HEK293 (cell line): ENCODE measurements at regions not wholly inside any gene's neighbourhood (a gene's known extent, or its start where the extent isn't known, plus 50 kb on each side); places are given as distances from the start of the nearest gene placed in this dataset.

Experiments used
- CTCF ChIA-PET: fragments of 350-600 bp; formaldehyde crosslinking; extraction: SDS; loops from one replicate; lab custom pipeline; 2021; ENCODE audit warnings: antibody characterized with exemption; lab: Yijun Ruan, JAX
- POLR2A ChIA-PET: fragments of 300-600 bp; formaldehyde crosslinking; extraction: SDS; loops from one replicate; lab custom pipeline; 2020; ENCODE audit warnings: antibody characterized with exemption, inconsistent platforms; lab: Yijun Ruan, JAX
- H3K27ac ChIP-seq: fragments of 200-500 bp; sonication (Bioruptor generic); 2 replicates; pipeline ENCODE4 v1.5.1; 2014; ENCODE audit warnings: low read depth, low read length, control low read depth, inconsistent platforms; ENCODE audit errors: extremely low read depth
- H3K36me3 ChIP-seq, 2 experiments: fragments of 200-500 bp in 1 of 2; sonication (Bioruptor generic) in 1 of 2; 1 replicate in 1 of 2; 2 replicates in 1 of 2; pipeline ENCODE4 v1.5.1; 2014 to 2017; ENCODE audit warnings: inconsistent platforms in 2 of 2, low read length in 2 of 2; ENCODE audit not compliant: control insufficient read depth in 2 of 2, insufficient read depth in 1 of 2
- H3K4me1 ChIP-seq: fragments of 200-500 bp; sonication (Bioruptor generic); 2 replicates; pipeline ENCODE4 v1.5.1; 2014; ENCODE audit warnings: mild to moderate bottlenecking, low read length, inconsistent platforms; ENCODE audit not compliant: control insufficient read depth, insufficient read depth
- H3K4me3 ChIP-seq: 2 replicates; pipeline ENCODE4 v1.5.1; 2011; ENCODE audit warnings: low read depth, mild to moderate bottlenecking, control low read depth, low read length, moderate library complexity
- H3K9me3 ChIP-seq: fragments of 200-500 bp; sonication (Bioruptor generic); 2 replicates; pipeline ENCODE4 v1.5.1; 2014; ENCODE audit warnings: low read depth, low read length, inconsistent platforms; ENCODE audit not compliant: control insufficient read depth, insufficient read depth
- BCL6B ChIP-seq: fragments of 450-650 bp; formaldehyde crosslinking; IDR thresholded peaks from 2 replicates; pipeline ENCODE4 v1.5.1; 2017; ENCODE audit warnings: missing biosample characterization, missing genetic modification characterization
- FEZF1 ChIP-seq: fragments of 450-650 bp; formaldehyde crosslinking; IDR thresholded peaks from 2 replicates; pipeline ENCODE4 v1.5.1; 2016; ENCODE audit warnings: missing biosample characterization, missing genetic modification characterization
- KLF10 ChIP-seq: fragments of 450-650 bp; IDR thresholded peaks from 2 replicates; pipeline ENCODE4 v1.5.1; 2018; ENCODE audit warnings: missing biosample characterization, mild to moderate bottlenecking, missing genetic modification characterization
- MEIS1 ChIP-seq: sonication (generic); formaldehyde crosslinking; IDR thresholded peaks from 2 replicates; pipeline ENCODE4 v1.8.1; 2022; ENCODE audit warnings: missing genetic modification reagents, mild to moderate bottlenecking, borderline replicate concordance
- PRDM1 ChIP-seq: fragments of 450-650 bp; formaldehyde crosslinking; IDR thresholded peaks from 2 replicates; pipeline ENCODE4; 2016; ENCODE audit warnings: missing biosample characterization, missing genetic modification characterization
- ZBTB17 ChIP-seq: fragments of 450-650 bp; formaldehyde crosslinking; IDR thresholded peaks from 2 replicates; pipeline ENCODE4 v1.5.1; 2016; ENCODE audit warnings: missing biosample characterization, missing genetic modification characterization
- ZBTB8A ChIP-seq: fragments of 450-650 bp; formaldehyde crosslinking; IDR thresholded peaks from 2 replicates; pipeline ENCODE4 v1.5.1; 2016; ENCODE audit warnings: missing biosample characterization, missing genetic modification characterization
- ZNF10 ChIP-seq: fragments of 450-650 bp; formaldehyde crosslinking; IDR thresholded peaks from 2 replicates; pipeline ENCODE4 v1.5.1; 2017; ENCODE audit warnings: missing biosample characterization, missing genetic modification characterization
- ZNF214 ChIP-seq: fragments of 450-650 bp; formaldehyde crosslinking; IDR thresholded peaks from 2 replicates; pipeline ENCODE4 v1.5.1; 2017; ENCODE audit warnings: missing biosample characterization, mild to moderate bottlenecking, missing genetic modification characterization, borderline replicate concordance
- ZNF223 ChIP-seq: fragments of 450-650 bp; formaldehyde crosslinking; IDR thresholded peaks from 2 replicates; pipeline ENCODE4 v1.5.1; 2016; ENCODE audit warnings: missing biosample characterization, missing genetic modification characterization
- ZNF239 ChIP-seq: fragments of 450-650 bp; formaldehyde crosslinking; IDR thresholded peaks from 2 replicates; pipeline ENCODE4 v1.5.1; 2016; ENCODE audit warnings: missing biosample characterization, missing genetic modification characterization
- ZNF26 ChIP-seq: fragments of 450-650 bp; formaldehyde crosslinking; IDR thresholded peaks from 2 replicates; pipeline ENCODE4 v1.5.1; 2016; ENCODE audit warnings: missing biosample characterization, missing genetic modification characterization
- ZNF274 ChIP-seq, 2 experiments: fragments of 200-500 bp in 1 of 2; fragments of 450-650 bp in 1 of 2; sonication (Bioruptor generic) in 1 of 2; formaldehyde crosslinking in 1 of 2; IDR thresholded peaks; 2 replicates each; pipeline versions ENCODE4 v1.5.1 to v1.6.1; 2014 to 2016; ENCODE audit warnings: borderline replicate concordance in 1 of 2, inconsistent platforms in 1 of 2, low read length in 1 of 2, missing biosample characterization in 1 of 2, missing genetic modification characterization in 1 of 2
- ZNF335 ChIP-seq: fragments of 450-650 bp; formaldehyde crosslinking; conservative IDR thresholded peaks from 2 replicates; pipeline ENCODE4 v1.5.1; 2016; ENCODE audit warnings: missing biosample characterization, missing genetic modification characterization
- ZNF366 ChIP-seq: fragments of 450-650 bp; formaldehyde crosslinking; conservative IDR thresholded peaks from 2 replicates; pipeline ENCODE4 v1.5.1; 2016; ENCODE audit warnings: missing biosample characterization, missing genetic modification characterization
- ZNF37A ChIP-seq: fragments of 450-650 bp; IDR thresholded peaks from 2 replicates; pipeline ENCODE4 v1.5.1; 2018; ENCODE audit warnings: missing biosample characterization, missing genetic modification characterization
- ZNF391 ChIP-seq: fragments of 450-650 bp; formaldehyde crosslinking; IDR thresholded peaks from 2 replicates; pipeline ENCODE4 v1.5.1; 2016; ENCODE audit warnings: low read depth, missing biosample characterization, missing genetic modification characterization, borderline replicate concordance
- ZNF530 ChIP-seq: fragments of 450-650 bp; formaldehyde crosslinking; IDR thresholded peaks from 2 replicates; pipeline ENCODE4 v1.5.1; 2016; ENCODE audit warnings: low read depth, missing biosample characterization, missing genetic modification characterization
- ZNF555 ChIP-seq: fragments of 450-650 bp; formaldehyde crosslinking; conservative IDR thresholded peaks from 2 replicates; pipeline ENCODE4 v1.5.1; 2017; ENCODE audit warnings: missing biosample characterization, mild to moderate bottlenecking, missing genetic modification characterization, inconsistent platforms
- ZNF560 ChIP-seq: fragments of 450-650 bp; formaldehyde crosslinking; IDR thresholded peaks from 2 replicates; pipeline ENCODE4 v1.5.1; 2017; ENCODE audit warnings: missing biosample characterization, missing genetic modification characterization, borderline replicate concordance
- ZNF596 ChIP-seq: fragments of 450-650 bp; IDR thresholded peaks from 2 replicates; pipeline ENCODE4 v1.5.0; 2018; ENCODE audit warnings: missing biosample characterization, mild to moderate bottlenecking, missing genetic modification characterization, moderate library complexity
- ZNF629 ChIP-seq: fragments of 450-650 bp; formaldehyde crosslinking; IDR thresholded peaks from 2 replicates; pipeline ENCODE4 v1.5.1; 2017; ENCODE audit warnings: missing biosample characterization, missing genetic modification characterization
- ZNF707 ChIP-seq: fragments of 450-650 bp; formaldehyde crosslinking; IDR thresholded peaks from 2 replicates; pipeline ENCODE4 v1.5.1; 2016; ENCODE audit warnings: missing biosample characterization, missing genetic modification characterization
- ZNF777 ChIP-seq: fragments of 450-650 bp; formaldehyde crosslinking; IDR thresholded peaks from 2 replicates; pipeline ENCODE4 v1.5.1; 2017; ENCODE audit warnings: missing biosample characterization, missing genetic modification characterization, borderline replicate concordance
- ZNF843 ChIP-seq: fragments of 450-650 bp; formaldehyde crosslinking; IDR thresholded peaks from 2 replicates; pipeline ENCODE4 v1.5.1; 2016; ENCODE audit warnings: missing biosample characterization, missing genetic modification characterization
- ZSCAN16 ChIP-seq: fragments of 450-650 bp; formaldehyde crosslinking; IDR thresholded peaks from 2 replicates; pipeline ENCODE4 v1.5.1; 2016; ENCODE audit warnings: missing biosample characterization, missing genetic modification characterization
- TF ChIP-seq, protein P1 (sequence below): fragments of 450-650 bp; formaldehyde crosslinking; IDR thresholded peaks from 2 replicates; pipeline ENCODE4 v1.5.1; 2017; ENCODE audit warnings: missing biosample characterization, missing genetic modification characterization
- TF ChIP-seq, protein P2 (sequence below): fragments of 450-650 bp; formaldehyde crosslinking; IDR thresholded peaks from 2 replicates; pipeline ENCODE4 v1.5.1; 2016; ENCODE audit warnings: missing biosample characterization, missing genetic modification characterization
- TF ChIP-seq, protein P3 (sequence below): fragments of 450-650 bp; formaldehyde crosslinking; IDR thresholded peaks from 2 replicates; pipeline ENCODE4 v1.5.1; 2016; ENCODE audit warnings: missing biosample characterization, missing genetic modification characterization

- ChIA-PET CTCF (no interaction called here), POLR2A (no interaction called here)
- Histone ChIP-seq H3K27ac (no peak overlapping the region), H3K4me3 (no peak overlapping the region), H3K9me3 (no peaks in the 10 kb centered on the region), H3K4me1 (no peaks in the 10 kb centered on the region), H3K36me3 (no peaks in the 10 kb centered on the region)
- no peak for TF ChIP-seq ZNF777 (tag by site-specific recombination)
- TF ChIP-seq ZNF707 (tag by site-specific recombination) = no peak
- no peak for TF ChIP-seq ZSCAN16 (tag by site-specific recombination)
- TF ChIP-seq PRDM1 (tag by site-specific recombination) = no peak
- TF ChIP-seq ZNF335 (tag by site-specific recombination) = no peak
- TF ChIP-seq ZNF366 (tag by site-specific recombination) = no peak
- no peak for TF ChIP-seq ZNF214 (tag by site-specific recombination)
- no peak for TF ChIP-seq MEIS1 (CRISPR knock-in tag)
- no peak for TF ChIP-seq ZNF560 (tag by site-specific recombination)
- no peak for TF ChIP-seq ZNF274 (IDR thresholded peaks at IDR 0.05; ENCODE audit: low read length)
- TF ChIP-seq ZNF274 (tag by site-specific recombination; IDR thresholded peaks at IDR 0.05; ENCODE audit: borderline replicate concordance) = no peak
Observed at GRCh38 chr14:106218174-106218573, 691.8 kb downstream of the TMEM121 start.

DNA sequence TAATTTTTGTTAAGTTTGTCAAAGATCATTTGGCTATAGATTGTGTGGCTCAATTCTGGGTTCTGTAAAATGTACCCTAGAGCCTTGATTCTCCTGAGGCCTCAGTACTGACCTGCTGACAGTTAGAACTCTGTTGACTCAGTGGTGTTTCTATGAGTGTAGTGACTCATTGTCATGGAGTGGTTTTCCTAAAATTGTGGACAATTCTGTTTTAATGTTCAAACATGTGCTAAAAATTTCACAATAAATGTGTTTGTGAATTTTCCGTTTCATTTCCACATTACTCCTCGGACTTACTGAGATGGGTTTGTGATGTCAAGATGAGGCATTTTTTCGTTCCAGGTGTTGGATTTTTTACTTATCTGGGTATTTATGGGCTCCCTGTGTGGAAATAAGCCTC is 695.9 kb downstream of the TMEM121 start:
- Histone ChIP-seq H3K9me3 (no peaks in the 10 kb centered on the region), H3K4me1 (no peaks in the 10 kb centered on the region), H3K27ac (no peak overlapping the region), H3K36me3 (no peaks in the 10 kb centered on the region), H3K4me3 (no peak overlapping the region)
- no peak for TF ChIP-seq ZBTB17 (tag by site-specific recombination)
- TF ChIP-seq, protein P1, sequence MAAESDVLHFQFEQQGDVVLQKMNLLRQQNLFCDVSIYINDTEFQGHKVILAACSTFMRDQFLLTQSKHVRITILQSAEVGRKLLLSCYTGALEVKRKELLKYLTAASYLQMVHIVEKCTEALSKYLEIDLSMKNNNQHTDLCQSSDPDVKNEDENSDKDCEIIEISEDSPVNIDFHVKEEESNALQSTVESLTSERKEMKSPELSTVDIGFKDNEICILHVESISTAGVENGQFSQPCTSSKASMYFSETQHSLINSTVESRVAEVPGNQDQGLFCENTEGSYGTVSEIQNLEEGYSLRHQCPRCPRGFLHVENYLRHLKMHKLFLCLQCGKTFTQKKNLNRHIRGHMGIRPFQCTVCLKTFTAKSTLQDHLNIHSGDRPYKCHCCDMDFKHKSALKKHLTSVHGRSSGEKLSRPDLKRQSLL = no peak
- TF ChIP-seq, protein P2, sequence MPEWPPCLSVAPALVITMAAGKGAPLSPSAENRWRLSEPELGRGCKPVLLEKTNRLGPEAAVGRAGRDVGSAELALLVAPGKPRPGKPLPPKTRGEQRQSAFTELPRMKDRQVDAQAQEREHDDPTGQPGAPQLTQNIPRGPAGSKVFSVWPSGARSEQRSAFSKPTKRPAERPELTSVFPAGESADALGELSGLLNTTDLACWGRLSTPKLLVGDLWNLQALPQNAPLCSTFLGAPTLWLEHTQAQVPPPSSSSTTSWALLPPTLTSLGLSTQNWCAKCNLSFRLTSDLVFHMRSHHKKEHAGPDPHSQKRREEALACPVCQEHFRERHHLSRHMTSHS (tag by site-specific recombination) = no peak
- TF ChIP-seq ZNF555 (tag by site-specific recombination) = no peak
- no peak for TF ChIP-seq ZNF26 (tag by site-specific recombination)
- no peak for TF ChIP-seq ZNF239 (tag by site-specific recombination)
- no peak for TF ChIP-seq KLF10
- TF ChIP-seq ZNF530 (tag by site-specific recombination) = no peak
- TF ChIP-seq, protein P3, sequence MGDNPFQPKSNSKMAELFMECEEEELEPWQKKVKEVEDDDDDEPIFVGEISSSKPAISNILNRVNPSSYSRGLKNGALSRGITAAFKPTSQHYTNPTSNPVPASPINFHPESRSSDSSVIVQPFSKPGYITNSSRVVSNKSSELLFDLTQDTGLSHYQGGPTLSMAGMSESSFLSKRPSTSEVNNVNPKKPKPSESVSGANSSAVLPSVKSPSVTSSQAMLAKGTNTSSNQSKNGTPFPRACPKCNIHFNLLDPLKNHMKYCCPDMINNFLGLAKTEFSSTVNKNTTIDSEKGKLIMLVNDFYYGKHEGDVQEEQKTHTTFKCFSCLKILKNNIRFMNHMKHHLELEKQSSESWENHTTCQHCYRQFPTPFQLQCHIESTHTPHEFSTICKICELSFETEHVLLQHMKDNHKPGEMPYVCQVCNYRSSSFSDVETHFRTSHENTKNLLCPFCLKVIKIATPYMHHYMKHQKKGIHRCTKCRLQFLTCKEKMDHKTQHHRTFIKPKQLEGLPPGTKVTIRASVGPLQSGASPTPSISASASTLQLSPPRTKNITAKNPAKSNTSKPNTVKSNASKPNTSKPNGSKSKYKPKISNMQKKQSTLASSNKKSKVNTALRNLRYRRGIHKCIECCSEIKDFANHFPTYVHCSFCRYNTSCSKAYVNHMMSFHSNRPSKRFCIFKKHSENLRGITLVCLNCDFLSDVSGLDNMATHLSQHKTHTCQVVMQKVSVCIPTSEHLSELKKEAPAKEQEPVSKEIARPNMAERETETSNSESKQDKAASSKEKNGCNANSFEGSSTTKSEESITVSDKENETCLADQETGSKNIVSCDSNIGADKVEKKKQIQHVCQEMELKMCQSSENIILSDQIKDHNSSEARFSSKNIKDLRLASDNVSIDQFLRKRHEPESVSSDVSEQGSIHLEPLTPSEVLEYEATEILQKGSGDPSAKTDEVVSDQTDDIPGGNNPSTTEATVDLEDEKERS (tag by site-specific recombination) = no peak
- TF ChIP-seq ZNF629 (tag by site-specific recombination) = no peak
- TF ChIP-seq BCL6B = no peak
- TF ChIP-seq ZNF223 (tag by site-specific recombination) = no peak
- no peak for TF ChIP-seq FEZF1 (tag by site-specific recombination)
- no peak for TF ChIP-seq ZNF391 (tag by site-specific recombination)
- TF ChIP-seq ZNF843 (tag by site-specific recombination) = no peak
- no peak for TF ChIP-seq ZBTB8A
- no peak for TF ChIP-seq ZNF596 (tag by site-specific recombination)
- TF ChIP-seq ZNF10 = no peak
- no peak for TF ChIP-seq ZNF37A (tag by site-specific recombination)
- POLR2A ChIA-PET = no interaction called here
- CTCF ChIA-PET = interaction anchor here (0.5 kb wide), 1 partner anchor 127 kb away, joined by 3 read pairs; no protein-coding TSS in a partner anchor
